Body of pancreas (tissue), 4 donors: ENCODE measurements at regions not wholly inside any gene's neighbourhood (a gene's known extent, or its start where the extent isn't known, plus 50 kb on each side); places are given as distances from the start of the nearest gene placed in this dataset.

ENCODE experiments used
- POLR2A ChIP-seq, 3 donors: fragments of 450-650 bp; IDR thresholded peaks; one replicate each; pipeline ENCODE4 v1.6.1; 2016; ENCODE audit warnings: antibody characterized with exemption in 3 of 3, mild to moderate bottlenecking in 2 of 3
- TF ChIP-seq, protein P1 (sequence below), 7 experiments: fragments of 450-650 bp in 4 of 7; fragments of 200-600 bp in 3 of 7; sonication (generic) in 3 of 7; IDR thresholded peaks; one replicate each; pipeline ENCODE4 v1.5.1; 2016 to 2019; ENCODE audit warnings: antibody characterized with exemption in 7 of 7

GRCh38 chr18:39191058-39191457 is 1625.5 kb upstream of the CELF4 start:
- TF ChIP-seq, protein P1, sequence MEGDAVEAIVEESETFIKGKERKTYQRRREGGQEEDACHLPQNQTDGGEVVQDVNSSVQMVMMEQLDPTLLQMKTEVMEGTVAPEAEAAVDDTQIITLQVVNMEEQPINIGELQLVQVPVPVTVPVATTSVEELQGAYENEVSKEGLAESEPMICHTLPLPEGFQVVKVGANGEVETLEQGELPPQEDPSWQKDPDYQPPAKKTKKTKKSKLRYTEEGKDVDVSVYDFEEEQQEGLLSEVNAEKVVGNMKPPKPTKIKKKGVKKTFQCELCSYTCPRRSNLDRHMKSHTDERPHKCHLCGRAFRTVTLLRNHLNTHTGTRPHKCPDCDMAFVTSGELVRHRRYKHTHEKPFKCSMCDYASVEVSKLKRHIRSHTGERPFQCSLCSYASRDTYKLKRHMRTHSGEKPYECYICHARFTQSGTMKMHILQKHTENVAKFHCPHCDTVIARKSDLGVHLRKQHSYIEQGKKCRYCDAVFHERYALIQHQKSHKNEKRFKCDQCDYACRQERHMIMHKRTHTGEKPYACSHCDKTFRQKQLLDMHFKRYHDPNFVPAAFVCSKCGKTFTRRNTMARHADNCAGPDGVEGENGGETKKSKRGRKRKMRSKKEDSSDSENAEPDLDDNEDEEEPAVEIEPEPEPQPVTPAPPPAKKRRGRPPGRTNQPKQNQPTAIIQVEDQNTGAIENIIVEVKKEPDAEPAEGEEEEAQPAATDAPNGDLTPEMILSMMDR (IDR thresholded peaks at IDR 0.05), result no peak
- TF ChIP-seq POLR2A (IDR thresholded peaks at IDR 0.05), result no peak
